ENCODE measurements at regions not wholly inside any gene's neighbourhood (a gene's known extent, or its start where the extent isn't known, plus 50 kb on each side); places are given as distances from the start of the nearest gene placed in this dataset.

DNA sequence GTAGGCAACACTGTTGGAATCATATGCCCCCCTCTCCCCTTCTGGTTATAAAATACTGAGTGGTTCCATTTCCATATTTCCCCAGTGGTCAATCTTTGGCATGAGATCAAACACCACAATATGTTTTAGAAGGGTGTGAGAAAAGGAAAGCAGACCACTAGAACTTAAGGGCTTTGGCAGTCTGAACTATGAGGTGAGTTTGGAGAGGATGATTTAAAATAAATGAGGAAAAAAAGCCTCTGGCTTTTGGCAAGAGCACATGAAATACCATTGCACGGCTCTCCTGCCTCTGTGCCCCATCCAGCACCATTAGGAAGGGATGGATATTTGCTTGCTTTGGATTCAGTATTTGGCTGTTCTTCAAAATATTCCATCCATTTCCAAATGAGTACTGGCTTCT lies 339.5 kb upstream of the C1orf87 start:
- peak in 1 of 2 experiments; percentile 27 for DNase-seq

DNA sequence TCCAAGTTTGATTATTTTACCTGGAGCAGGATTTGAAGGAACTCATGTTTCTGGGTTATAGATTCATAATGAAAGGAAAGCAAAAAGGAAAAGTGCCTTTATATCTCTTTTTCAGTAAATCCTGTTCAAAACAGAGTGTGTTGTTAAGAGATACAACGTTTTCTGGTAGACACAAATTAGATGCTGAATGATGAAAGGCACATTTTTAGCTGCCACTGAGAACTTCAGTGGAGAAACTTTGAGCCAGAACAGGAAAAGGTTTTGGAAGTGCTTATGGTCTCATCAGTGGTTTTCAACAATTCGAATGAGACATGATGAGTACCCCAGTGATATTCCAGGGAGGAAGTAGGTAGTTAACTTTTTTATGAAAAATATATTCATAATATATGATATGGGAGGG lies 338.0 kb upstream of the C1orf87 start:
- no peak for DNase-seq

- no peak for DNase-seq
Measured at GRCh38 chr1:60402816-60403215, 329.2 kb upstream of the C1orf87 start.

DNA sequence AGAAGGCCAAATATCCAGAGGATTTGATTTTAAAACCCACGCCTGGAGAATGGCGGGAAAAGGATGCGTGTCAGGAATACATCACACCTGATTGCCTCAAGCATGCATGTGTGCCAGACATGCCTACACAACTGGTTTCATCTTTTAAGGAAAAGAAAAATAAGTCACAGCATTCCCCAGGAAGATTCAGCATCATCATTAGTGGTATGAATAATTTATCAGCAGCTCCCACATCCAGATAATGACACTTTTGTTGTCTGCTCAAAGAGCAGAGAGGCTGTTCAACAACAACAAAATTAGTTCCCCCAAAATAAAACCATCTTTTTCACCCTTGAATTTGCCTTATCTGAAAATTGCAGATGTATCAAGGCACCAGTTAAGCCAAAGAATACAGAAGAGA lies 328.6 kb upstream of the C1orf87 start:
- DNase-seq = no peak

GRCh38 chr1:60394436-60394835 lies 320.9 kb upstream of the C1orf87 start:
- no peak for DNase-seq

DNA sequence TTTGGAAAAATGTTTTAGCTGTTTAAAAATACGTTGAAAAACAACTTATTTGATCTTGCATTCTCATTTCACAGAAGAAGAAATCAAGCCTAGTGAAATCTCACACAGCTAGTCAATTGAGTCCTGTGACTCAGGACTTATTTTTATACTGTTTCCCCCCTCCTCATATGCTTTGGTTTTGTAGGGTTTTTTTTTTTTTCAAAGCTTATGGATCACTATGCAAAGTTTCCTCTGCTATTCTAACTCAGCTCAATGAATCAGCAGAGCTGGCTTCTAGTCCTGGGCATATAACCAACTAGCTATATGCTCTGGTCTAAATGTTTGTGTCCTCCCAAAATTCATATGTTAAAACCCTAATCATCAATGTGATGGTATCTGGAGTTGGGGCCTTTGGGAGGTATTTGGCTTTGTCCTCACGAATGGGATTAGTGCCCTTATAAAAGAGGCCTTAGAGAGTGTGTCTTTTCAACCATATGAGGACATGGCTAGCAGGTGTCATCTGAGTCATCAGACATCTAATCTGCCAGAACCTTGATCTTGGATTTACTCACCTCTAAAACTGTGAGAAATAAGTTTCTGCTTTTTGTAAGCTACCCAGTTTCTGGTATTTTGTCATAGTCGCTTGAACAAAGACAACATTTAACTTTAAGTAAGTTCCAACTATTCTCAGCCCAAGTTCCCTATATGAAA lies 317.2 kb upstream of the C1orf87 start:
- no peak for DNase-seq

GRCh38 chr1:60388092-60388987 lies 314.8 kb upstream of the C1orf87 start:
- DNase-seq = peak; percentile 45 to 68

DNA sequence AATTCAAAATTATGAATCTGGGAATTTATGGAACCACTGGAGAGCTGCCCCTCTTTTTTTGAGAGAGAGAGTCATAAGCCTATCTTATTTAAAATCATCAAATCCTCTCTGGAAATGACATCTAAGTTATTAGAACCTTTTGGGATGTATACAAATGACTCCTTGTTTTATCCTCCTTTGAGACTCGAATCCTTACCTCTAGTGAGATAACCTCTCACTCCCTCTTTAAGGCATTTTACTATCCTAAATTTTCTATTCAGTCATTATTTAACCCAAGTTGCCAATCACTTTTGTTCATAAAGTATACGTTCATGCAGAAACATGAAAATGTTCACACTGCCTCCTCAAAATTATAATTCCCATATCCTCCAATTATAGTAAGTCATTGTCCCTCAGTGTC lies 313.6 kb upstream of the C1orf87 start:
- DNase-seq = no peak

GRCh38 chr1:60386249-60386648 lies 312.7 kb upstream of the C1orf87 start:
- DNase-seq = no peak

- no peak for DNase-seq
Measured at GRCh38 chr1:60376196-60376595, 302.6 kb upstream of the C1orf87 start.

GRCh38 chr1:60374537-60374936 lies 301.0 kb upstream of the C1orf87 start:
- DNase-seq = no peak

GRCh38 chr1:60367532-60367931 lies 294.0 kb upstream of the C1orf87 start:
- peak; percentile 60 to 90 for DNase-seq

GRCh38 chr1:60359431-60359830 lies 285.9 kb upstream of the C1orf87 start:
- DNase-seq = peak; percentile 70 to 88

GRCh38 chr1:60350531-60350930 lies 277.0 kb upstream of the C1orf87 start:
- no peak for DNase-seq

DNA sequence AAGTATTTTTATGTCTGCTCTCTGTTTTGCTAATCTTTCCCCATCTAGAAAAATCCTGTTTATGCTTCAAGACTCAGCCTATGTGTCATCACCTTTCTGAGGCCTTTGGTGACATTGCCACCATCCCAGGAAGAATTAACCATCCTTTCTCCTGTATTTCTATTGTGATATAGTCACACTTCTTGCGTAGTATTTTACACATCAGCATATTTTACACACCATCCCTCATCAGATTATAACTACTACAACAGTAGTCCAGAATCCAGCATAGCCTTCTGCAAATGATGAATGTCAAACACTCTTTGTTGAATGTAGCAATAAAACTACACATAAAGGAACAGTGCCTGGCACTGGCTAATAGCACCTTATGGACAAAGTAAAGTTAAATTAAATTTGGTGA lies 275.3 kb upstream of the C1orf87 start:
- DNase-seq = no peak

DNA sequence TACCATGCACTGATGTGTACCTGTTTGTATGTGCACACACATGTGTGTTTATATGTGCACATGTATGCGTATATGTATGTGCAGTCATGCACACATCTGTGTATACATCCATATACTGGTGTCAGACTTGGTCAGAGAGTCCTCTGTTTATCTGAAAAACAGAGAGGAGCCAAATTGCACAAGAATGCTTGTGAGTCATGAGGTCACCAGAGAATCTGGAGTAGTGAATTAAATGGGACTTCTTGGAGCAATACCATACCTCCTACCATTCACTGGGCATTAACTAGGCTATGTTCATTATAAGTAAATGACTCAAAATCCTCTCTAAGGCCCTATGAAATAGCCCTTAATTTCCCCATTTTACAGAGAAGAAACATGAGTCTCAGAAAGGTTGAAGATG lies 272.1 kb upstream of the C1orf87 start:
- DNase-seq = no peak

GRCh38 chr1:60345049-60345448 lies 271.5 kb upstream of the C1orf87 start:
- DNase-seq = no peak

DNA sequence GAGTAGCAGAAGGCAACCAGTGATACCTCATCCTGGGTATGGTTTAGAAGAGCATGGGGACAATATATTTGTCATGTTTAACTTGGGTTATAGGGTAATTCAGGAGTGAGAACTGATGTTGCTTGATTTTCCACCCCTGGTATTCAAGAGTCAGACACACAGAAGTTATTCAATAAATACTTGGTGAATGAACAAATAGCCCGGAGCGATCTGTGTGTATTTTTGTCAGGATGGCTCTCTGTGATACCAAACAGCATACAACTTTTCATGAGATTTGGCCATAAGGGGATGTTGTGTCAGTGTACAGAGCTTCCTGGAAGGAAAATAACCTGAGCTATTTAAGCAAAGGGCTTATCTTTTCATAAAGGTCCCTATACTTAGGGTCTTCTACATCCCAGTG lies 270.2 kb upstream of the C1orf87 start:
- DNase-seq = no peak

DNA sequence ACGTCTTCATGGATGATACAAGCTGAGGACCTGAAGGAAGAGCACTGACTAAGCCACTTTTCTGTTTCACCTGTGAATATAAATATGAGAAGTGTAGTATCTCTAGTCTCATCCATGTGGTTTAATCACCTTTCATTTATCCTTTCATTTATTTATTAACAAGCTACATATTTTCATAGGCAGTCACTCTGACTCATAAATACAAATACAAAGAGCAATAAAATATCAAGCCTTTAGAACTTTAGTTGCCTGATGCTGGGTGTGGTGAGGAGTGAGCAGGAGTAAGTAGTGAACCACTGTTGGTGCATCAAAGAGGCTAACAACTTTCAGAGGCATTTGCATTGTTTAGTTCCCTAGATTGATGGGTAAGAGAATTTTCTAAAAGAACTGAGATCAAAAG lies 269.0 kb upstream of the C1orf87 start:
- no peak for DNase-seq

- DNase-seq = no peak
Measured at GRCh38 chr1:60341274-60341673, 267.7 kb upstream of the C1orf87 start.

DNA sequence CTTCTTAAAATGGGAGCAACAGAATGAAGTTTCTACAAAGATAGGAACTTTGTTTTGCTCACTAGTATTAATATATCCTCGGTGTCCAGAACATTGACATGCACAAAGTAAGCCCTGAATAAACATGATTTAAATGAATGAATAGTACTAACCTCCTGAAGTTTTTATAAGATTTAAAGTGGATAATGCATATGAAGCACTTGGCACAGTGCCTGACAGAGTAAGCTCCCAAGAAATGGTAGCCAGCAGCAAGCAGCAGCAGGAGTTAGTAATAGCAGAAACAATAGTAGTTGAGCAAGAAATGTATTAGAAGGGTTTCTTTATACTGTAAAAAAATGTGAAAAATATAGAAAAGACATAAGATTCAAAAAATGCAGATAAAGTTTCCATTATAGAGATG lies 258.1 kb upstream of the C1orf87 start:
- no peak for DNase-seq

GRCh38 chr1:60329651-60330050 lies 256.1 kb upstream of the C1orf87 start:
- no peak for DNase-seq

- no peak for DNase-seq
Measured at GRCh38 chr1:60311838-60312237, 238.3 kb upstream of the C1orf87 start.

DNA sequence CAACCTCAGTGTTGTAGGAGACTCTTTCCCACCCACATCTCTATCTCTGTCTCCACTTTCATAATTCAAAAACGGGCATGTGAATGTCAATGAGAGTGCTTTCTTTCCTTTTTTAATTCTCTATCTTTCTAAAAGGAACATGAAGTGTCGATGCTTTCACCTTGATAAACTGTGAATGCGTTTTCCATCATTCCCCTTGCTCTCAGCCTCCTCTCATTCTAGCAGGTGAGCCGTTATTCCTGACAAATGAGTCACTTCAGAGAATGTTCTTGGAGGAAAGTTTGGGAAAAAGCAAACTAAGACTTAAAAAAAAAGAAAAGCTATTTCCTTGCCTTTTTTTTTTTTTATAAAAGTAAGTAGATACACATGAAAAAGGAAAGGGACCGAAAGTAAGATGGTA lies 226.0 kb upstream of the C1orf87 start:
- no peak for DNase-seq
